B cell (primary cell): ENCODE measurements at regions not wholly inside any gene's neighbourhood (a gene's known extent, or its start where the extent isn't known, plus 50 kb on each side); places are given as distances from the start of the nearest gene placed in this dataset.

Experiments used
- ATAC-seq: fragments of 200-7000 bp; cut with Tn5 transposase; one replicate; pipeline ENCODE4 v1.10.0; 2021; ENCODE audit warnings: low read depth, mild to moderate bottlenecking, moderate number of reproducible peaks, moderate library complexity
- CTCF ChIA-PET: fragments of 350-600 bp; sonication (Branson Sonifier 250); formaldehyde crosslinking; loops from one replicate; lab custom pipeline; 2021; ENCODE audit warnings: antibody characterized with exemption, inconsistent platforms; lab: Charles Lee
- POLR2A ChIA-PET: fragments of 350-600 bp; sonication (Branson Sonifier 250); formaldehyde crosslinking; loops from one replicate; lab custom pipeline; 2021; ENCODE audit warnings: antibody characterized with exemption; lab: Charles Lee
- DNase-seq: peaks from one replicate; pipeline ENCODE4 v3.0.0; 2013
- H2AFZ ChIP-seq: 2 replicates; pipeline ENCODE4 v1.6.1; 2012; ENCODE audit warnings: mild to moderate bottlenecking, low read depth, low read length; ENCODE audit not compliant: insufficient read depth, poor library complexity, severe bottlenecking
- H3K27ac ChIP-seq, 2 donors: 1 replicate in 1 of 2; 2 replicates in 1 of 2; pipeline ENCODE4 v1.5.1; 2012 to 2013; ENCODE audit warnings: low read length in 2 of 2, mild to moderate bottlenecking in 2 of 2, moderate library complexity in 1 of 2
- H3K27me3 ChIP-seq, 4 experiments: fragments of 200-600 bp in 1 of 4; sonication (generic) in 1 of 4; replicated peaks in 1 of 4; 1 replicate in 2 of 4; 2 replicates in 2 of 4; pipeline versions ENCODE4 v1.6.1 to v1.7.0; 2013 to 2016; ENCODE audit warnings: low read length in 3 of 4, mild to moderate bottlenecking in 2 of 4, mixed read lengths in 1 of 4, moderate library complexity in 1 of 4; ENCODE audit not compliant: insufficient read depth in 4 of 4, control insufficient read depth in 3 of 4; ENCODE audit errors: control extremely low read depth in 1 of 4
- H3K36me3 ChIP-seq, 2 experiments: replicated peaks in 1 of 2; 1 replicate in 1 of 2; 2 replicates in 1 of 2; pipeline versions ENCODE4 v1.6.1 to v1.7.1; 2013; ENCODE audit warnings: low read length in 1 of 2; ENCODE audit not compliant: insufficient read depth in 2 of 2, control insufficient read depth in 1 of 2; ENCODE audit errors: control extremely low read depth in 1 of 2, extremely low read depth in 1 of 2
- H3K4me1 ChIP-seq, 2 donors: fragments of 200-600 bp in 1 of 2; sonication (generic) in 1 of 2; 1 replicate in 1 of 2; 2 replicates in 1 of 2; pipeline versions ENCODE4 v1.5.1 to v1.6.1; 2013 to 2017; ENCODE audit warnings: low read length in 2 of 2; ENCODE audit not compliant: control insufficient read depth in 2 of 2, insufficient read depth in 2 of 2
- H3K4me2 ChIP-seq: replicated peaks from 2 replicates; pipeline ENCODE3; 2012; ENCODE audit warnings: mild to moderate bottlenecking, low read depth, low read length; ENCODE audit not compliant: poor library complexity, severe bottlenecking
- H3K4me3 ChIP-seq, 5 experiments: fragments of 200-600 bp in 1 of 5; sonication (generic) in 1 of 5; 1 replicate in 3 of 5; 2 replicates in 2 of 5; pipeline versions ENCODE4 v1.5.1 to v1.7.0; 2011 to 2016; ENCODE audit warnings: low read length in 4 of 5, mild to moderate bottlenecking in 4 of 5, low read depth in 2 of 5, control low read depth in 1 of 5, moderate library complexity in 1 of 5; ENCODE audit not compliant: insufficient read depth in 1 of 5; ENCODE audit errors: control extremely low read depth in 1 of 5, extremely low read depth in 1 of 5
- H3K79me2 ChIP-seq: fragments of 200-600 bp; sonication (generic); one replicate; pipeline ENCODE4 v1.6.0; 2016; ENCODE audit warnings: low read length; ENCODE audit not compliant: control insufficient read depth, insufficient read depth
- H3K9ac ChIP-seq: fragments of 200-600 bp; sonication (generic); 2 replicates; pipeline ENCODE4 v1.6.1; 2017; ENCODE audit warnings: mild to moderate bottlenecking, low read length, moderate library complexity
- H3K9me3 ChIP-seq, 3 donors: one replicate each; pipeline versions ENCODE4 v1.6.1 to v1.7.1; 2013; ENCODE audit warnings: low read length in 2 of 3; ENCODE audit not compliant: control insufficient read depth in 2 of 3, insufficient read depth in 1 of 3; ENCODE audit errors: control extremely low read depth in 1 of 3
- H4K20me1 ChIP-seq: 2 replicates; pipeline ENCODE4 v1.6.0; 2012; ENCODE audit warnings: mild to moderate bottlenecking, low read length; ENCODE audit not compliant: insufficient read depth, control insufficient read depth, poor library complexity, severe bottlenecking
- H3K27ac Mint-ChIP-seq: one replicate; pipeline ENCODE4 v1.8.0; 2021; ENCODE audit warnings: mixed read lengths
- H3K27me3 Mint-ChIP-seq: one replicate; pipeline ENCODE4 v1.8.0; 2021; ENCODE audit warnings: mixed read lengths
- H3K4me1 Mint-ChIP-seq: one replicate; pipeline ENCODE4 v1.8.0; 2021; ENCODE audit warnings: mixed read lengths
- H3K4me3 Mint-ChIP-seq: one replicate; pipeline ENCODE4 v1.8.0; 2021; ENCODE audit warnings: mixed read lengths
- H3K9me3 Mint-ChIP-seq: one replicate; pipeline ENCODE4 v1.8.0; 2022; ENCODE audit warnings: mixed read lengths; ENCODE audit not compliant: insufficient read depth
- EZH2 ChIP-seq: IDR thresholded peaks from 2 replicates; pipeline ENCODE4 v1.6.1; 2012; ENCODE audit warnings: borderline replicate concordance, low read depth, mild to moderate bottlenecking, moderate library complexity, low read length; ENCODE audit not compliant: insufficient read depth, poor library complexity, severe bottlenecking
- WGBS: methylation state at CpG from one replicate; pipeline ENCODE4 v1.1.5; 2013; ENCODE audit warnings: missing lambda C conversion rate; ENCODE audit not compliant: insufficient coverage; 5-methylcytosine and 5-hydroxymethylcytosine counted together
- intact Hi-C: fragments of 100-400 bp; cut with micrococcal nuclease; formaldehyde crosslinking; loops from one replicate; pipeline ENCODE4 v1.10.0; 2022
- TF ChIP-seq, protein P1 (sequence below): fragments of 200-600 bp; IDR thresholded peaks from one replicate; pipeline ENCODE4 v1.8.0; 2022; ENCODE audit warnings: antibody characterized with exemption, mild to moderate bottlenecking

DNA sequence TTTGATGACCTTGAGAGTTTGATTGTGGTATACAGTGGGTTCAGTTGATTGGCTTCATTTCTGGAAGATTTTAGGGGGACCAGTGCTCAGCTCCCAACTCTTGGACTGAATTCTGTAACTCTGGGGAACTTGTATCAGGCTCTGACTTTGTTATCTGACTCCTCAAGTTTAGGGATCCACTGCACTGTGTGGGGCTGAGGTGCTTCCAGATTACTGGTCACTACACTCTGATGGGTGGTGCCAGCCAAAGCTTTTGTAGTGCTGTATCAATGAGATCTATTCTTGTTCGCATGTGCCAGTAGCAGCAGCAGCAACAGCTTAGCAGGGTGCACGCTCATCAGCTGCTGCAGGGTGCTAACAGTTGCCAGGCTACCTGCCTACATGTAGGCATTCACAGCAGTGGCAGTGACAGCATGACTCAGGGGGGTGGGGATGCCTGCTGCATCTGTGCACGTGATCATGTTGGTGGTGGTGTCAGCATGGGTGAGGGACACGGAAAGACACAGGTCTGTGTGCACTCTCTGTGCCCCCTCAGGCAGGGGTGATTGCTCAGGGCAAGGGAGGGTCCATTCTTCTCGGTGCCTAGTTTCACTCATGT lies 438.8 kb upstream of the SEMA6A start:
- H3K4me1 ChIP-seq = no peaks in the 10 kb centered on the region
- no peak for DNase-seq
- Mint-ChIP-seq H3K4me1 (no peaks in the 10 kb centered on the region), H3K27me3 (no peaks in the 10 kb centered on the region), H3K27ac (no peak overlapping the region), H3K4me3 (no peak overlapping the region), H3K9me3 (peaks cover 5% of the 10 kb centered on the region)
- POLR2A ChIA-PET = no interaction called here
- H2AFZ ChIP-seq = no peak overlapping the region
- H3K79me2 ChIP-seq = no peaks in the 10 kb centered on the region
- intact Hi-C loops = no loop called here
- no peaks in the 10 kb centered on the region for H3K27me3 ChIP-seq
- no peak overlapping the region for H3K4me3 ChIP-seq
- no peaks in the 10 kb centered on the region for H4K20me1 ChIP-seq
- no peak overlapping the region for H3K4me2 ChIP-seq
- H3K9ac ChIP-seq = no peak overlapping the region
- 90% methylated on average over 5 of the region's 5 CpGs for WGBS
- ATAC-seq = no peak
- H3K36me3 ChIP-seq = no peaks in the 10 kb centered on the region
- TF ChIP-seq EZH2 = no peak
- TF ChIP-seq, protein P1, sequence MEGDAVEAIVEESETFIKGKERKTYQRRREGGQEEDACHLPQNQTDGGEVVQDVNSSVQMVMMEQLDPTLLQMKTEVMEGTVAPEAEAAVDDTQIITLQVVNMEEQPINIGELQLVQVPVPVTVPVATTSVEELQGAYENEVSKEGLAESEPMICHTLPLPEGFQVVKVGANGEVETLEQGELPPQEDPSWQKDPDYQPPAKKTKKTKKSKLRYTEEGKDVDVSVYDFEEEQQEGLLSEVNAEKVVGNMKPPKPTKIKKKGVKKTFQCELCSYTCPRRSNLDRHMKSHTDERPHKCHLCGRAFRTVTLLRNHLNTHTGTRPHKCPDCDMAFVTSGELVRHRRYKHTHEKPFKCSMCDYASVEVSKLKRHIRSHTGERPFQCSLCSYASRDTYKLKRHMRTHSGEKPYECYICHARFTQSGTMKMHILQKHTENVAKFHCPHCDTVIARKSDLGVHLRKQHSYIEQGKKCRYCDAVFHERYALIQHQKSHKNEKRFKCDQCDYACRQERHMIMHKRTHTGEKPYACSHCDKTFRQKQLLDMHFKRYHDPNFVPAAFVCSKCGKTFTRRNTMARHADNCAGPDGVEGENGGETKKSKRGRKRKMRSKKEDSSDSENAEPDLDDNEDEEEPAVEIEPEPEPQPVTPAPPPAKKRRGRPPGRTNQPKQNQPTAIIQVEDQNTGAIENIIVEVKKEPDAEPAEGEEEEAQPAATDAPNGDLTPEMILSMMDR = no peak
- peaks cover 0 to 5% (median 0%) of the 10 kb centered on the region in 3 donors for H3K9me3 ChIP-seq
- CTCF ChIA-PET = no interaction called here
- H3K27ac ChIP-seq = no peak overlapping the region

DNA sequence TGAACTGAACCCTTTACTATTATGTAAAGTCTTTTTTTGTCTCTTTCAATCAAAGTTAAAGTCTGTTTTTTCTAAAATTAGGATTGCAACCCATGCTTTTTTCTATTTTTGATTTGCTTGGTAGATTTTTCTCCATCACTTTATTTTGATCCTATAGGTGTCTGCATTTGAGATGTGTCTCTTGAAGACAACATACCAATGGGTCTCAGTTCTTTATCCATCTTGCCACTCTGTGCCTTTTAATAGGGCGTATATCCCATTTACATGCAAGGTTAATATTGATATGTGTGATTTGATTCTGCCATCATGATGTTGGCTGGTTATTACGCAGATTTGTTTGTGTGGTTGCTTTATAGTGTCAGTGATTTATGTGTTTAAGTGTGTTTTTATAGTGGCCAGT lies 436.0 kb upstream of the SEMA6A start:
- Histone ChIP-seq H3K4me3 (no peak overlapping the region), H3K9me3 (peaks cover 0 to 5% (median 0%) of the 10 kb centered on the region in 3 donors), H3K36me3 (no peaks in the 10 kb centered on the region), H3K79me2 (no peaks in the 10 kb centered on the region), H3K4me1 (no peaks in the 10 kb centered on the region), H3K27ac (no peak overlapping the region), H2AFZ (no peak overlapping the region), H3K27me3 (no peaks in the 10 kb centered on the region), H4K20me1 (no peaks in the 10 kb centered on the region), H3K4me2 (no peak overlapping the region), H3K9ac (no peak overlapping the region)
- TF ChIP-seq, protein P1 = no peak
- TF ChIP-seq EZH2 = no peak
- intact Hi-C loops = no loop called here
- POLR2A ChIA-PET = no interaction called here
- ATAC-seq = no peak
- 67% methylated on average over 1 of the region's 2 CpGs for WGBS
- no peaks in the 10 kb centered on the region for H3K27me3 Mint-ChIP-seq
- no peaks in the 10 kb centered on the region for H3K4me1 Mint-ChIP-seq
- H3K9me3 Mint-ChIP-seq = peaks cover 5% of the 10 kb centered on the region
- CTCF ChIA-PET = no interaction called here
- DNase-seq = no peak
- no peak overlapping the region for H3K4me3 Mint-ChIP-seq
- H3K27ac Mint-ChIP-seq = no peak overlapping the region
